ENCODE measurements at regions not wholly inside any gene's neighbourhood (a gene's known extent, or its start where the extent isn't known, plus 50 kb on each side); places are given as distances from the start of the nearest gene placed in this dataset.

GRCh38 chr4:96531836-96532235 is 691.9 kb downstream of the PDHA2 start:
- TF ChIP-seq CTCF (conservative IDR thresholded peaks at IDR 0.05; ENCODE audit: low read length) (no peak), EZH2phosphoT487 (IDR thresholded peaks at IDR 0.05; ENCODE audit: borderline replicate concordance, low read depth, low read length) (no peak)

Measured in OCI-LY7 (cell line).